Endothelial cell of umbilical vein (primary cell): ENCODE measurements at regions not wholly inside any gene's neighbourhood (a gene's known extent, or its start where the extent isn't known, plus 50 kb on each side); places are given as distances from the start of the nearest gene placed in this dataset.

ENCODE experiments used
- BruUV-seq: library from RNA; stranded (reverse); fragments of 400-500 nt; replicated peaks from 2 replicates; lab custom pipeline; 2021; lab: Mats Ljungman, UMichigan
- CTCF ChIA-PET: fragments of 300-600, 350-600 bp; sonication (Branson Sonifier 250); formaldehyde crosslinking; loops from one replicate; lab custom pipeline; 2021; ENCODE audit warnings: antibody characterized with exemption, inconsistent platforms; lab: Charles Lee
- POLR2A ChIA-PET: fragments of 300-600, 350-600 bp; sonication (Branson Sonifier 250); formaldehyde crosslinking; loops from one replicate; lab custom pipeline; 2021; ENCODE audit warnings: antibody characterized with exemption, inconsistent platforms; lab: Charles Lee
- DNase-seq: peaks from one replicate; pipeline ENCODE4 v3.0.0-alpha.2; 2011; ENCODE audit warnings: low read depth, low spot score
- FAIRE-seq: peaks from 2 replicates; lab custom pipeline; 2011; peaks lifted over from hg19 to GRCh38; lab: Jason Lieb, UNC
- H2AFZ ChIP-seq: 2 replicates; pipeline ENCODE4 v1.6.0; 2012; ENCODE audit warnings: low read depth, low read length, control low read depth, inconsistent platforms
- H3K27ac ChIP-seq: 2 replicates; pipeline ENCODE4 v1.5.1; 2011; ENCODE audit warnings: low read depth, mild to moderate bottlenecking, control low read depth, low read length, moderate library complexity; ENCODE audit not compliant: insufficient read depth
- H3K27me3 ChIP-seq, 2 experiments: 2 replicates each; pipeline versions ENCODE4 v1.6.0 to v1.6.1; 2011; ENCODE audit warnings: low read length in 2 of 2, mixed read lengths in 1 of 2; ENCODE audit not compliant: control insufficient read depth in 2 of 2, insufficient read depth in 2 of 2
- H3K36me3 ChIP-seq, 2 experiments: 2 replicates in 1 of 2; 3 replicates in 1 of 2; pipeline ENCODE4 v1.5.1; 2011; ENCODE audit warnings: low read length in 2 of 2, mild to moderate bottlenecking in 1 of 2, moderate library complexity in 1 of 2; ENCODE audit not compliant: control insufficient read depth in 2 of 2, insufficient read depth in 2 of 2; ENCODE audit errors: extremely low read depth in 1 of 2
- H3K4me1 ChIP-seq: 3 replicates; pipeline ENCODE4 v1.5.1; 2011; ENCODE audit warnings: mild to moderate bottlenecking, low read length; ENCODE audit not compliant: control insufficient read depth, insufficient read depth; ENCODE audit errors: extremely low read depth
- H3K4me2 ChIP-seq: 2 replicates; pipeline ENCODE4 v1.6.1; 2011; ENCODE audit warnings: low read length, control low read depth, mixed read lengths; ENCODE audit not compliant: insufficient read depth
- H3K4me3 ChIP-seq, 3 experiments: fragments of 200-600 bp in 1 of 3; sonication (generic), shearing (Covaris generic) in 1 of 3; replicated peaks in 1 of 3; 2 replicates each; pipeline ENCODE4 v1.5.1; 2011 to 2016; ENCODE audit warnings: control low read depth in 3 of 3, low read length in 3 of 3, mild to moderate bottlenecking in 2 of 3, inconsistent platforms in 1 of 3, low read depth in 1 of 3, moderate library complexity in 1 of 3; ENCODE audit not compliant: insufficient read depth in 1 of 3
- H3K79me2 ChIP-seq: 2 replicates; pipeline ENCODE4 v1.6.0; 2012; ENCODE audit warnings: low read length, inconsistent platforms; ENCODE audit not compliant: control insufficient read depth, insufficient read depth
- H3K9ac ChIP-seq: replicated peaks from 2 replicates; pipeline ENCODE3; 2011; ENCODE audit warnings: low read length, control low read depth; ENCODE audit not compliant: insufficient read depth; ENCODE audit errors: extremely low read depth
- H3K9me1 ChIP-seq: replicated peaks from 3 replicates; pipeline ENCODE4 v1.6.0; 2011; ENCODE audit warnings: mild to moderate bottlenecking, low read length; ENCODE audit not compliant: control insufficient read depth, insufficient read depth; ENCODE audit errors: extremely low read depth
- H3K9me3 ChIP-seq: replicated peaks from 2 replicates; pipeline ENCODE4 v1.5.1; 2012; ENCODE audit warnings: low read length, inconsistent platforms; ENCODE audit not compliant: control insufficient read depth, insufficient read depth
- H4K20me1 ChIP-seq: replicated peaks from 2 replicates; pipeline ENCODE3; 2011; ENCODE audit warnings: mild to moderate bottlenecking, low read length; ENCODE audit not compliant: control insufficient read depth, insufficient read depth; ENCODE audit errors: extremely low read depth
- EZH2 ChIP-seq: IDR thresholded peaks from 2 replicates; pipeline ENCODE4 v1.6.1; 2012; ENCODE audit warnings: borderline replicate concordance, low read depth, mild to moderate bottlenecking, moderate library complexity, low read length, inconsistent platforms; ENCODE audit not compliant: severe bottlenecking
- FOS ChIP-seq: IDR thresholded peaks from 2 replicates; pipeline ENCODE4 v1.6.1; 2011; ENCODE audit warnings: mild to moderate bottlenecking, low read length, moderate library complexity, borderline replicate concordance; ENCODE audit not compliant: insufficient read depth
- GATA2 ChIP-seq: IDR thresholded peaks from 2 replicates; pipeline ENCODE4 v1.7.0; 2011; ENCODE audit warnings: low read depth, mild to moderate bottlenecking, moderate library complexity, mixed read lengths, low read length; ENCODE audit not compliant: insufficient read length, insufficient read depth
- JUN ChIP-seq: IDR thresholded peaks from 2 replicates; pipeline ENCODE4 v1.6.1; 2011; ENCODE audit warnings: borderline replicate concordance, low read depth; ENCODE audit not compliant: insufficient read length, insufficient read depth
- POLR2AphosphoS5 ChIP-seq: IDR thresholded peaks from 2 replicates; pipeline ENCODE4 v1.6.1; 2012; ENCODE audit warnings: low read depth, mild to moderate bottlenecking, control low read depth, low read length, moderate library complexity; ENCODE audit not compliant: insufficient read depth
- dilution Hi-C: fragments of 300-500 bp; cut with MboI; formaldehyde crosslinking; loops from one replicate; pipeline ENCODE4 v1.15.0; 2019; ENCODE audit warnings: low sequenced_read_pairs; ENCODE audit not compliant: extremely low pct_ligation_motif_present
- intact Hi-C: fragments of 100-400 bp; cut with micrococcal nuclease; formaldehyde crosslinking; loops from one replicate; pipeline ENCODE4 v1.10.0; 2022
- TF ChIP-seq, protein P1 (sequence below), 2 donors: IDR thresholded peaks; 1 replicate in 1 of 2; 2 replicates in 1 of 2; pipeline ENCODE4 v1.5.1; 2011; ENCODE audit warnings: low read length in 2 of 2, mild to moderate bottlenecking in 2 of 2, moderate library complexity in 2 of 2, control low read depth in 1 of 2, inconsistent platforms in 1 of 2, low read depth in 1 of 2; ENCODE audit not compliant: insufficient read depth in 1 of 2; ENCODE audit errors: extremely low read depth in 1 of 2

DNA sequence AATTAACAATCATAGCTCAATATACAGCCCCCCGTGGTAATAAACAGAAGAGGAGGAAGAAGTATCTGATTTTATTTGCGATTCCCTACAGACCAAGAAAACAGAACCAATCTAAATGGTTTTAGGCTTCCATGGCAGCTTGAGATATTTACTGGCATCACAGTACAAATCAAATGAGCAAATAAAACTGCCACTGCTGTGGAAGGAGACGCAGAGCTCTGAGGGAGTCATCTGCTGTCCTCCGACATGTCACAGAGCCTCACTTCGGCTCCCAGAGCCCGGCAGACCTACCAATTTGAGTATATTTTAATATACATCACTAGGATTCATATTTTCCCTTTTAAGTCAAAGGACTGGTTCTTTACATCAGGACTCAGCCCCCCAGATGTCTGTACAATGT lies 145.2 kb upstream of the KCNQ5 start:
- Histone ChIP-seq H3K9me1 (no peaks in the 10 kb centered on the region), H3K4me3 (no peak overlapping the region), H3K4me2 (no peak overlapping the region), H3K9me3 (no peaks in the 10 kb centered on the region), H3K27me3 (no peaks in the 10 kb centered on the region), H4K20me1 (no peaks in the 10 kb centered on the region), H3K36me3 (no peaks in the 10 kb centered on the region), H3K9ac (no peak overlapping the region), H3K79me2 (no peaks in the 10 kb centered on the region), H2AFZ (no peak overlapping the region), H3K4me1 (no peaks in the 10 kb centered on the region), H3K27ac (no peak overlapping the region)
- DNase-seq, result no peak
- no peak for TF ChIP-seq FOS
- TF ChIP-seq EZH2, result no peak
- TF ChIP-seq POLR2AphosphoS5, result no peak
- TF ChIP-seq JUN, result no peak
- TF ChIP-seq GATA2, result no peak
- TF ChIP-seq, protein P1, sequence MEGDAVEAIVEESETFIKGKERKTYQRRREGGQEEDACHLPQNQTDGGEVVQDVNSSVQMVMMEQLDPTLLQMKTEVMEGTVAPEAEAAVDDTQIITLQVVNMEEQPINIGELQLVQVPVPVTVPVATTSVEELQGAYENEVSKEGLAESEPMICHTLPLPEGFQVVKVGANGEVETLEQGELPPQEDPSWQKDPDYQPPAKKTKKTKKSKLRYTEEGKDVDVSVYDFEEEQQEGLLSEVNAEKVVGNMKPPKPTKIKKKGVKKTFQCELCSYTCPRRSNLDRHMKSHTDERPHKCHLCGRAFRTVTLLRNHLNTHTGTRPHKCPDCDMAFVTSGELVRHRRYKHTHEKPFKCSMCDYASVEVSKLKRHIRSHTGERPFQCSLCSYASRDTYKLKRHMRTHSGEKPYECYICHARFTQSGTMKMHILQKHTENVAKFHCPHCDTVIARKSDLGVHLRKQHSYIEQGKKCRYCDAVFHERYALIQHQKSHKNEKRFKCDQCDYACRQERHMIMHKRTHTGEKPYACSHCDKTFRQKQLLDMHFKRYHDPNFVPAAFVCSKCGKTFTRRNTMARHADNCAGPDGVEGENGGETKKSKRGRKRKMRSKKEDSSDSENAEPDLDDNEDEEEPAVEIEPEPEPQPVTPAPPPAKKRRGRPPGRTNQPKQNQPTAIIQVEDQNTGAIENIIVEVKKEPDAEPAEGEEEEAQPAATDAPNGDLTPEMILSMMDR (IDR thresholded peaks at IDR 0.05; ENCODE audit: extremely low read depth in 1 of 2, insufficient read depth in 1 of 2, low read depth in 1 of 2, low read length in 2 of 2), result no peak
- dilution Hi-C loops, result no loop called here
- intact Hi-C loops, result no loop called here
- no TSS peak for BruUV-seq
- ChIA-PET POLR2A (no interaction called here), CTCF (interaction anchor here (1.3 kb wide), 1 partner anchor 9 kb away, joined by 5 read pairs; no protein-coding TSS in a partner anchor)
- no peak for FAIRE-seq

- no peak overlapping the region for H3K9ac ChIP-seq
- CTCF ChIA-PET, result no interaction called here
- H3K9me3 ChIP-seq, result no peaks in the 10 kb centered on the region
- H3K27me3 ChIP-seq, result no peaks in the 10 kb centered on the region
- DNase-seq (no peak), FAIRE-seq (no peak)
- H3K36me3 ChIP-seq, result no peaks in the 10 kb centered on the region
- no peak overlapping the region for H2AFZ ChIP-seq
- no peak overlapping the region for H3K4me2 ChIP-seq
- POLR2A ChIA-PET, result no interaction called here
- no peaks in the 10 kb centered on the region for H3K9me1 ChIP-seq
- TF ChIP-seq FOS, result no peak
- H3K4me3 ChIP-seq, result no peak overlapping the region
- intact Hi-C loops (no loop called here), dilution Hi-C loops (no loop called here)
- H3K27ac ChIP-seq, result no peak overlapping the region
- H4K20me1 ChIP-seq, result no peaks in the 10 kb centered on the region
- BruUV-seq, result no TSS peak
- H3K79me2 ChIP-seq, result no peaks in the 10 kb centered on the region
- H3K4me1 ChIP-seq, result no peaks in the 10 kb centered on the region
These were observed 126.4 kb upstream of the KCNQ5 start for GRCh38 chr6:72495441-72495840.
